Jurkat, Clone E6-1 (cell line): ENCODE measurements at regions not wholly inside any gene's neighbourhood (a gene's known extent, or its start where the extent isn't known, plus 50 kb on each side); places are given as distances from the start of the nearest gene placed in this dataset.

Experiments
- DNase-seq: peaks from one replicate; pipeline ENCODE4 v3.0.0-alpha.2; 2011; ENCODE audit warnings: low read depth, low spot score
- H3K4me3 ChIP-seq: 2 replicates; pipeline ENCODE4 v1.5.1; 2011; ENCODE audit warnings: mild to moderate bottlenecking, low read length, control low read depth, moderate library complexity

GRCh38 chr16:87189426-87189825 lies 127.8 kb downstream of the C16orf95 start:
- no peak for DNase-seq
- H3K4me3 ChIP-seq = no peak overlapping the region

GRCh38 chr16:87190288-87191230 lies 126.6 kb downstream of the C16orf95 start:
- no peak overlapping the region for H3K4me3 ChIP-seq
- no peak for DNase-seq

GRCh38 chr16:87192452-87193073 lies 124.6 kb downstream of the C16orf95 start:
- H3K4me3 ChIP-seq = no peak overlapping the region
- no peak for DNase-seq

- no peak overlapping the region for H3K4me3 ChIP-seq
- no peak for DNase-seq
These were observed 123.0 kb downstream of the C16orf95 start for GRCh38 chr16:87194172-87194571.

- DNase-seq = no peak
- H3K4me3 ChIP-seq = no peak overlapping the region
These were observed 122.0 kb downstream of the C16orf95 start for GRCh38 chr16:87195161-87195560.

- no peak overlapping the region for H3K4me3 ChIP-seq
- no peak for DNase-seq
These were observed 121.0 kb downstream of the C16orf95 start for GRCh38 chr16:87196231-87196630.

GRCh38 chr16:87196661-87197060 lies 120.5 kb downstream of the C16orf95 start:
- DNase-seq = no peak
- H3K4me3 ChIP-seq = no peak overlapping the region

- no peak overlapping the region for H3K4me3 ChIP-seq
- no peak for DNase-seq
These were observed 118.8 kb downstream of the C16orf95 start for GRCh38 chr16:87198328-87198832.

GRCh38 chr16:87198881-87199280 lies 118.3 kb downstream of the C16orf95 start:
- no peak overlapping the region for H3K4me3 ChIP-seq
- DNase-seq = no peak

- DNase-seq = no peak
- H3K4me3 ChIP-seq = no peak overlapping the region
These were observed 117.8 kb downstream of the C16orf95 start for GRCh38 chr16:87199379-87199778.

GRCh38 chr16:87199901-87200300 lies 117.3 kb downstream of the C16orf95 start:
- H3K4me3 ChIP-seq = no peak overlapping the region
- no peak for DNase-seq

GRCh38 chr16:87200637-87201036 lies 116.6 kb downstream of the C16orf95 start:
- no peak for DNase-seq
- H3K4me3 ChIP-seq = no peak overlapping the region

GRCh38 chr16:87201052-87201451 lies 116.1 kb downstream of the C16orf95 start:
- no peak for DNase-seq
- no peak overlapping the region for H3K4me3 ChIP-seq

- H3K4me3 ChIP-seq = no peak overlapping the region
- no peak for DNase-seq
These were observed 115.4 kb downstream of the C16orf95 start for GRCh38 chr16:87201790-87202189.

GRCh38 chr16:87202346-87202745 lies 114.8 kb downstream of the C16orf95 start:
- no peak for DNase-seq
- no peak overlapping the region for H3K4me3 ChIP-seq

GRCh38 chr16:87203060-87203656 lies 114.0 kb downstream of the C16orf95 start:
- DNase-seq = peak; percentile 21
- no peak overlapping the region for H3K4me3 ChIP-seq

- H3K4me3 ChIP-seq = no peak overlapping the region
- no peak for DNase-seq
These were observed 110.3 kb downstream of the C16orf95 start for GRCh38 chr16:87206646-87207451.

GRCh38 chr16:87207509-87207908 lies 109.7 kb downstream of the C16orf95 start:
- no peak overlapping the region for H3K4me3 ChIP-seq
- DNase-seq = no peak

GRCh38 chr16:87207965-87208364 lies 109.2 kb downstream of the C16orf95 start:
- no peak overlapping the region for H3K4me3 ChIP-seq
- DNase-seq = no peak
